ENCODE measurements at regions not wholly inside any gene's neighbourhood (a gene's known extent, or its start where the extent isn't known, plus 50 kb on each side); places are given as distances from the start of the nearest gene placed in this dataset.

- Histone ChIP-seq H3K27ac (no peak overlapping the region), H3K9me3 (no peaks in the 10 kb centered on the region), H3K27me3 (no peaks in the 10 kb centered on the region), H3K36me3 (no peaks in the 10 kb centered on the region), H3K4me3 (no peak overlapping the region), H3K4me1 (no peaks in the 10 kb centered on the region)
- DNase-seq: no peak
- TF ChIP-seq CTCF (IDR thresholded peaks at IDR 0.05) (no peak), POLR2A (IDR thresholded peaks at IDR 0.05) (no peak)
Observed at GRCh38 chr15:39282663-39283208, 298.1 kb upstream of the THBS1 start.

- Histone ChIP-seq H3K27ac (no peak overlapping the region), H3K4me3 (no peak overlapping the region), H3K4me1 (no peaks in the 10 kb centered on the region), H3K27me3 (no peaks in the 10 kb centered on the region), H3K9me3 (no peaks in the 10 kb centered on the region), H3K36me3 (no peaks in the 10 kb centered on the region)
- DNase-seq: no peak
- no peak for TF ChIP-seq POLR2A (IDR thresholded peaks at IDR 0.05)
- no peak for TF ChIP-seq CTCF (IDR thresholded peaks at IDR 0.05)
Observed at GRCh38 chr15:39283531-39283930, 297.3 kb upstream of the THBS1 start.

GRCh38 chr15:39285071-39285470, 295.8 kb upstream of the THBS1 start:
- Histone ChIP-seq H3K4me1 (no peaks in the 10 kb centered on the region), H3K36me3 (no peaks in the 10 kb centered on the region), H3K27me3 (no peaks in the 10 kb centered on the region), H3K9me3 (no peaks in the 10 kb centered on the region), H3K27ac (no peak overlapping the region), H3K4me3 (no peak overlapping the region)
- no peak for TF ChIP-seq CTCF (IDR thresholded peaks at IDR 0.05)
- no peak for TF ChIP-seq POLR2A (IDR thresholded peaks at IDR 0.05)
- no peak for DNase-seq

GRCh38 chr15:39285663-39286062, 295.2 kb upstream of the THBS1 start:
- Histone ChIP-seq H3K27me3 (no peaks in the 10 kb centered on the region), H3K27ac (no peak overlapping the region), H3K9me3 (no peaks in the 10 kb centered on the region), H3K4me1 (no peaks in the 10 kb centered on the region), H3K36me3 (no peaks in the 10 kb centered on the region), H3K4me3 (no peak overlapping the region)
- no peak for DNase-seq
- TF ChIP-seq POLR2A (IDR thresholded peaks at IDR 0.05): no peak
- no peak for TF ChIP-seq CTCF (IDR thresholded peaks at IDR 0.05)

- no peak overlapping the region for H3K27ac ChIP-seq
- H3K4me3 ChIP-seq: no peak overlapping the region
- no peak for DNase-seq
- no peaks in the 10 kb centered on the region for H3K4me1 ChIP-seq
- TF ChIP-seq CTCF (IDR thresholded peaks at IDR 0.05) (no peak), POLR2A (IDR thresholded peaks at IDR 0.05) (no peak)
- H3K9me3 ChIP-seq: no peaks in the 10 kb centered on the region
- H3K27me3 ChIP-seq: no peaks in the 10 kb centered on the region
- no peaks in the 10 kb centered on the region for H3K36me3 ChIP-seq
Observed at GRCh38 chr15:39286706-39287105, 294.2 kb upstream of the THBS1 start.
